NCI-H748 treated with DMSO at 0.1 percent for 48 hours (cell line): ENCODE measurements at regions not wholly inside any gene's neighbourhood (a gene's known extent, or its start where the extent isn't known, plus 50 kb on each side); places are given as distances from the start of the nearest gene placed in this dataset.

ENCODE experiments used
- DNase-seq: peaks from one replicate; lab custom pipeline; 2025; lab: John Stamatoyannopoulos, UW

DNA sequence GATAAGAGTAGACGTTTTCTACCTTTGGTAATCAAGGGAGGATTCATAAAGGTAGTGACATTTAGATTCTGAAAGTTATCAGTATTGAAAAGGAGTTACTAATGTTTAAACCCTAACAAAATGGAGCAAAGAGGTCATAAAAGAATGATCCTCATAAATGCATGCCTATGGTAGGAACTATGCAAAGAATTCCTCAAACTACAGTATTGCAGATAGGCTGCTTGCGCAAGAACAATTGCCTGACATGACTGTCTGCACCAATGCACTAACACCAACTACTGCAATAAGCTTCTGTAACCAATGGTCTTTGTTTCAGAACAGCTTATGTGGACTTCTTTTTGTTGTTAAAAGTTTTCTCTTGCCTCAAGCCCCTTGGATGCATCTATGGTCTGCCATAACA lies 597.3 kb upstream of the ADGRL4 start:
- DNase-seq, result no peak

DNA sequence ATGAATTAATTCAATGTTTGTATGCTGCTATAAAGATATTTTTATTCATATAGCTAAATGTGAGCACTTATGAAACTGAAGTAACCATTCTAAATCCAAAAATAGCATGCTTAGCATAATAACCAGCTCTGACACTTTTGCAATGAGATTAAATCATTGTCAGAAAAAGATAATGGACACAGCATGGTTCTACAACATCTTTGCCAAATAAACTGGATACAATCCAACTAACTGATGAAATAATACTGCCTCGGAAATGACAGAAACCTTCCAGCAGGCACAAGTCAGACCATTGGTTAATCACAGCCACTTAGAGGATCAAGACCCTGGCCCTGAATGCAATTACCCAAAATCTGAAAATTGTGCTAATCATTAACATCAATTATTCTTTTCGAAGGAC lies 592.7 kb upstream of the ADGRL4 start:
- no peak for DNase-seq

DNA sequence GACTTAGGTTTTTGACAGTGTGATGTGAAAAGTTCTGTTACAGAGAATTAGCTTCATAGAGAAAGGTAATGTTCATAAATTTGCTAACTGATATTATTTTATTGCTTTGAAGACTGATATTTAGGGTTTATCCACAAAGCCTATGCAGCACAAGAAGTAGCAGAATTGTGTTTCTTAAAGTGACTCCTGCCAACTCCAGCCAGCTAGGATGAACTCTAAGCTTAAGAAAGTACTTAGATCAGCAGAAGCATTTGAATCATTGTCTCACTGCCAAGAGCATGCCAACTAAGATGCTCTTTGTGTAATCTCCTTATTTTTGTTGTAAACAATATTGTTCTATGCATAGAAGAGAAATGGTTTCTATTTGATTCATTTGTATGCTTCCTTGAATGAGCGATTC lies 589.4 kb upstream of the ADGRL4 start:
- no peak for DNase-seq

DNA sequence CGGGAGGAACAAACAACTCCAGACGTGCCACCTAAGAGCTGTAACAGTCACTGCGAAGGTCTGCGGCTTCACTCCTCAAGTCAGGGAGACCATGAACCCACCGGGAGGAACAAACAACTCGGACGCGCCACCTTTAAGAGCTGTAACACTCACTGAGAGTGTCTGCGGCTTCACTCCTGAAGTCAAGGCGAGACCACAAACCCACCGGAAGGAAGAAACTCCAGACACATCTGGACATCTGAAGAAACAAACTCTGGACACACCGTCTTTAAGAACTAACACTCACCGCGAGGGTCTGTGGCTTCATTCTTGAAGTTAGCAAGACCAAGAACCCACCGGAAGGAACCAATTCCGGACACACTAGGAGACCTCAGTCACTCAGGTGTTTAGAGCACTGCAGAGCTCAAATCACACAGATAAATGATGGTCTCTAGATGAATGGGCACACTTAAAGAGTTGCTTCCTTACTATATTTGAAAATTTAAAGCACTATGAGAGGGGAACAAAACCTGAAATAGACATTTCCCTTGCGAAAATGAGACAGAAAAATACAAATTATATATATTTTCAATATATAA lies 587.7 kb upstream of the ADGRL4 start:
- no peak for DNase-seq

DNA sequence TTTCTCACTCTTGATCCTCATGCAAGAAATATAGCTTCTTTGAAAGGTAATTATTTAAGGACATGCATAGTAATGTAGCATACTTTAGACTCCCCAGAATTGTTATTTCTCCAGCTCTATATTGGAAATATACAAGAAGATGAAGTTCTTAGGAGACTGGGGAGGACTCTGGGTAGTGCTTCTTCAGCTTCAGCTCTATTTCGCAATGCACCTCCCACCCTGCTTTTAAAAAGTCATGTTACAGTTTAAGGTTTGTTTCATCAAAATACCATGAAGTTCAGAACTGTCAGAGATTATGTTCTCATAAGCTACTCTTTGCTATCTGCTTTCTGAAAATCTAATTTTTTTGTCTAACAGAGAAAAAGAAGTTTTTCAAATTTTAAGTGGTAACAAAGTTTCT lies 586.2 kb upstream of the ADGRL4 start:
- DNase-seq, result no peak

DNA sequence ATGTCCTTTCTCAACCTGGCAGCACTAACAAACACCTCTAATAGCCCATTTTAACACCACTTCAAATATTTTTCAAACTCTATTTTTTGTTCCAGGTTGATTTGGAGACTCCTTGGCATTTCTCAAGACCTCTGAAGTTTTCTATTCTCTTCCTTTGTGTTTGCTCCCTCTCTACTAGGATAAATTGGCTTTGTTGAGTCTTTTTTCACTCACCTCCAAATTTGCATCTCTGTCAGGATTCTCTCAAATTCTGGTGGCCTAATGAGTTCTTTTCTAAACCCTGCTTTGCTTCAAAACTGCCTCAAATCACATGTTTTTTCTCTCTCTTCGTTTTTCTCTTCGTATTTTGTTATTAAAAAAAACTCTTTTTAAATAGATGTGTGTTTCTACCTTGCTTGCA lies 582.2 kb upstream of the ADGRL4 start:
- DNase-seq, result no peak

DNA sequence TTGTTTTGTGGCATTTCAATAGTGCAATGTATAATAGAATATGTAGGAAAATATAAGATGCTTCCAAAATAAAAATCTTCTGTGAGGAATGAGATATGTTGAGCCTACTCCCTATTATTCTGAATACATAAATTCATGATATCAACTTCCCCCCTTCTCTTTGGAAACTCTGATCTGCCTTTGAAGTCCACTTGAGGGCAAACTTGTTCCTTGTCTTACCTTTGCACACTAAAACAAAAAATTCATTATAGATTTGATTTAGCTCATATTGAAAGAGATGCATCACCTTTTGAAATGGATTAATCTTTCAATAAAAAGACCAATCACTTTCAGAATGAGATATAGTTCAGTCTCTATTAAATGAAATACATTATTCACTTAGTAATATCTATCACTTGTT lies 580.7 kb upstream of the ADGRL4 start:
- DNase-seq, result no peak

DNA sequence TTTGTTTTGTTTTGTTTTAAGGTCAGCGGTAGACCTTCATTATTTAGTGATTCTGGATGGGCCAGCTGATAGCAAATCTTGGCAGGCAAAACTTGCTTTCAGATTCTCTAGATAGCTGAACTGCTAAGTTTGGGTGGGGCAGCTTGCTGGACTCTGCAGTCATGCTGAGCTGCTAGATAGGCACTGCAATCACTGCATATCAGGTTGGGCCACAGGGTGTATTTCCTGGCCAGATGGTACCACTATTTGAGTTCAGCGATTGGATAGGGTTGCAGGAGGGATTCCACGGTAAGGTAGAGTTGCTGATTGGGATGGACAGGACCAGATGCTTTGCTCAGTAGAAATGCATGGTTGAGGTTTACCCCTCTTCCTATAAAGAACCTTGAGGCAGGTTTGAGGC lies 579.3 kb upstream of the ADGRL4 start:
- DNase-seq, result no peak

DNA sequence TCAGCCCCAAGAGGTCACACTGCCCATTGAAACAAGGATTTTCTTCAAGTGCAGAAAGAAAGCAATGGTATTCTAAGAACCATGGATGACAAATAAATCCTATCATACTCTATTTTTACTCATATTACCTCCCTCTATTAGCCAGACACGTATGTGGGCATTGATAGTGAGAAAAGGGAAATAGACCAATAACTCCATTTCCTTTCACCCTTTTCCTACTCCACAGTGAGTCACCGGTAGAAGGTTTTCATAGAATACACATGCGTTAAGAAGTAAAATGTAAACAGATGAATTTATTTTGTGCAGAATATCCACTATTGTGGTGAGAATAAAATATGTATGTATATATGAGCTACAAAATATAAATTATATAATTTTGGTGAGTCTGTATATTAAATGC lies 568.9 kb upstream of the ADGRL4 start:
- no peak for DNase-seq

DNA sequence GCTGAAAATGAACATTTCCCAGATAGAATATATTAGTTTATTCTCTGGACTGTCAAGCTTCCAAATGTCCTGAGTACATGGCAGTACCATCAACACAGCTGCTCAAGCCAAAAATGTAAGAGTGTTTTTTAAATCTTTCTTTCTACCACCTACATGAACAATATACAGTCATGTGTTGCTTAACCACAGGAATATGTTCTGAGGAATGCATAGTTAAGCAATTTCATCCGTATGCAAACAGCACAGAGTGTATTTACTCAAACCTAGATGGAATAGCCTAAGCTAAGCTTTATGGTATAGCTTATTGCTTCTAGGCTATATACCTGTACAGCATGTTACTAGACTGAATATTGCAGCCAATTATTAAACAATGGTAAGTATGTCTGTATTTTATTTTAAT lies 561.9 kb upstream of the ADGRL4 start:
- no peak for DNase-seq

DNA sequence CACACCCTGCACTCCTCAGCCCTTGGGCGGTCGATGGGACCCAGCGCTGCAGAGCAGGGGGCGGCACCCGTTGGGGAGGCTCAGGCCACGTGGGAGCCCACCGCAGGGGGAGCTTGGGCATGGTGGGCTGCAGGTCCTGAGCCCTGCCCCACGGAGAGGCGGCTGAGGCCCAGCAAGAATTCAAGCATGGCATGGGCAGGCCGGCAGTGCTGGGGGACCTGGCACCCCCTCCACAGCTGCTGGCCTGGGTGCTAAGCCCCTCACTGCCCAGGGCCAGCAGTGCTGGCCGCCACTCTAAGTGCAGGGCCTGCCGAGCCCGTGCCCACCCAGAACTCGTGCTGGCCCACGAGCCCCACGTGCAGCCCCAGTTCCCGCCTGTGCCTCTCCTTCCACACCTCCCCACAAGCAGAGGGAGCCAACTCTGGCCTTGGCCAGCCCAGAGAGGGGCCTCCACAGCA lies 555.0 kb upstream of the ADGRL4 start:
- no peak for DNase-seq

DNA sequence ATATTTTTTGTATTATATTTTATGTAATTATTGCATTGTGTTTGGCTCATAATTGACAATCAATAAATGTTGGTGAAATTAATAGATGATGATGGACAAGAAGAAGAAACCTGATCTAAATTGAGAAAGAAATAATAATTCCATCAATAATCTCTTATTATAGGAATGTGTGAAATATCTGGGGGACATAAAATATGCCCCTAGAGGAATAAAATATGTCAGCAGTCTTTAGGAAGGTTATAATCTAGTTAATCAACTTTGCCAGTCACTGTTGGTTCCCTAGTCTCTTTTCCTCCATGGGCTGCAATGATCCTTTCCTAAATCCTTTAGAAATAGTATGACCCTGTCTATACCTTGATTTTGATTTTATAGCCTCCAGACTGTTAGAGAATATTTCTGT lies 549.7 kb upstream of the ADGRL4 start:
- no peak for DNase-seq

DNA sequence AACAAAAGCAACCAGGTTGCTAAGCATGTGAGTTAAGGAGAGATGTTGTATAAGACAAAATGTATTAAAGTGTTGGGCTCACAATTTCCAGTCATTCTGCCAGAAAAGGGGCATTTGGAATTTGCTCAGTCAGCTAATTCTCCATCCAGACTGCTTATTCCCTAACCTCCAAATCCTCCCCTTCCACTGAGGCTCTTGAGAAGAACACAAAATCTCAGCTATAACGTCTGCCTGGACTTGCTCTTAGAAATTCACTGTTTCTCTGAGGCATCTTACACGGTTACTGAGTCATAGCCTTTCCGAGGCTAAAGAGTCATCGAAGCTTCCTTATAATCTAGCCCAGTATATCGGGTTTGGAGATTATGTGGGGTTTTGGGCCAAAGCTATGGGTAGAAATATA lies 548.2 kb upstream of the ADGRL4 start:
- no peak for DNase-seq

DNA sequence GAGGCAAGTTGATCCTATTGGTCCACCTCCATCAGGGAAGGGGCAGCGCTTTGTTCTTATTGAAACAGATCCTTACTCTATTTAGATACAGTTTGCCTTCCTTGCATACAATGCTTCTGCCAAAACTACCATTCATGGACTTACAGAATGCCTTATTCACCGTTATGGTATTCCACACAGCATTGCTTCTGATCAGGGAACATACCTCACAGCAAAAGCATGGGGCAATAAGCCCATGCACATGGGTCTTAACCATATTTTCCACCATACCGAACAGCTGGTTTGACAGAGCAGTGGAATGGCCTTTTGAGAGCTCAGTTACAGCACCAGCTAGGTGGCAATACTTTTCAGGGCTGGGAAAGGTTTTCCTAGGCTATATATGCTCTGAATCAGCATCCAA lies 544.8 kb upstream of the ADGRL4 start:
- no peak for DNase-seq

DNA sequence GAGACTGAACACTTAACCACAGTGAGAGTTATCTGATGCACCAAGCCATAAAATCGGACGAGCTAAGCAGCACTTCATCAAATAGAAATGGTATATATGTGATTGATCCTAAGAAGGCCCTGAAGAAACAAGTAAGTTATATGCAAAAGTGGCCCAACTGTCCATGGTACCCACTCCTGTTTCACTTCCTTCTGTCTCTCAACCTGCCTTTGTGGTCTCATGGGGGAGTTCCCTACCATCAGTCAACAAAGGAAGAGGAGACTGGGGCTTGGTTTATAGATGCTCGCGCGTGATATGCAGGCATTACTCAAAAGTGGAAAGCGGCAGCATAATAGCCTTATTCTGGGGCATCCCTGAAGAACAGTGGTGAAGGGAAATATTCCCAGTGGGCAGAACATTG lies 543.9 kb upstream of the ADGRL4 start:
- DNase-seq, result no peak

DNA sequence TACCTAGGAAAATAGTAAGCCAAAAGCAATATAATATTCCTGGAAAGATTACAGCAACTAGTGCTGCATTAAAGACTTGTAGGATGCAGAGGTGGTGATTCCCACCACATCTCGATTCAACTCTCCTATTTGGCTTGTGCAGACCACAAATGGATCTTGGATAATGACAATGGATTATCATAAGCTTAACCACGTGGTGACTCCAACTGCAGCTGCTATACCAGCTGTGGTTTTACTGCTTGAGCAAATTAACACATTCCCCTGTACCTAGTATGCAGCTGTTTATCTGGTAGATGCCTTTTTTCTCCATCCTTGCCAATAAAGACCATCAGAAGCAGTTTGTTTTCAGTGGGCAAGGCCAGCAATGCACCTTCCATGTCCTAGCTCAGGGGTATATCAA lies 542.7 kb upstream of the ADGRL4 start:
- DNase-seq, result no peak

DNA sequence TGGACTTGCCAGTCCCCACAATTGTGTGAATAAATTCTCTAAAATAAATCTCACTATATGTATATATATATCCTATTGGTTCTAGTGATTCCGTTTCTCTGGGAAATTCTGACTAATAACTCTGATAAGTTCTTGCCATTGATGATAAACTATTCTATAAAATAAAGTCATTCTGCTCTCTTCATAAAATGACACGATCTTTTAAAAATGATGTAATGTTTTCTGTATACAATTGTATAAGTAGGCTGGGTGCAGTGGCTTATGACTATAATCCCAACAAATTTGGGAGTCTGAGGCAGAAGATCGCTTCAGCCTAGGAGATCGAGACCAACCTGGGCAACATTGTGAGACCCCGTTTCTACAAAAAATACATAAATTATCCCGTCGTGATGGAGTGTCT lies 541.0 kb upstream of the ADGRL4 start:
- no peak for DNase-seq

DNA sequence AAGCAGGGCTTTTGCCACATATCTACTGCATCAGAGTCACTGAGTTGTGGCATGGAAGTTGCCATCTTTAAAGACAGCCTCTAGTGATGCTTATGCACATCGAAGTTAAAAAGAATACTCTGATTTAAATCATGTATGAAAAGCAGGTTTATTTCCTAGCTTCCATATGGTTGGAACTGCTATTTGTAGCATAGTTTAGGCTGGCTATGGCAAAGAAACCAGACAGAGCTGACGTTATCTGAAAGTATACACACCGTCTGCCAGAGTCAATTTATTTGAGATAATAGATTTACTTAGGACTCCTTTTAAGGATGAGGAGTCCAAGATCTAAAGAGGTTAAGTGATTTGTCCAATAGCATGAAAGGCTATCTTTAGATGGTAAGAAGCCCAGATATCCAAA lies 536.9 kb upstream of the ADGRL4 start:
- DNase-seq, result no peak

DNA sequence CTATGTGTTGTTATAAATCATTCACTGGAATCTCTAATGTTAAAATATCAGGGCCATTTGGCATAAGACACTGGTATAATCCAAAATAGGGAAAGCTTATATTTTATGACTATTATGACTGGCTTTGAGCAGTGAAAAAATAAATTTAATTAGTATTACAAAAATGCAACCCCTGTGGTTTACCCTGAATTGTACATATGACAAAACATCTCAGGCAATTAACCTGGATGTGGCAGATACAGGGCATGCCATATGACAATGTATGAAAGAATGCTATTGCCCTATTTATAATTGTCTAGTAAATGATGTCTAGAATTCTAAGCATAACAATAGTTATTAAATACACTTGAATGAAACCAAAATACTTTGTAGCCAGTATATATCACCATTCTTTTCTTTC lies 532.5 kb upstream of the ADGRL4 start:
- no peak for DNase-seq

DNA sequence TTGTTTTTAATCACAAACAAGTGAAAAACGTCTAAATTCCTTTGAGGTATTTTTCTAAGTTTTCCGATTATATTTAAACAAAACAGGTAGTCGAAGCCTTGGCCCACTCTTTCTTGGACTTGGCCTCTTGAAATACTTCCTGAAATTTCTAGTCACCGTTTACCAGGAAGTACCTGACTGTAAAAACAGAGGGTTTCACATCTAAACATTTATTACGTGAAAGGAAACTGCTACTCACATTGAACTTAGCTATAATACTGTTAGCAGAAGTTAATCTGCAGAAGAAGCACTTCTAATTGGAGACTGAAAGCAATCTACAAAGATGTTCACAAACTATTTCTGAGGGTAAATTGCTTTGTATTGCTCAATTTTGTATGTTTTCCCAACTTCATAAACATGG lies 526.0 kb upstream of the ADGRL4 start:
- DNase-seq, result no peak

DNA sequence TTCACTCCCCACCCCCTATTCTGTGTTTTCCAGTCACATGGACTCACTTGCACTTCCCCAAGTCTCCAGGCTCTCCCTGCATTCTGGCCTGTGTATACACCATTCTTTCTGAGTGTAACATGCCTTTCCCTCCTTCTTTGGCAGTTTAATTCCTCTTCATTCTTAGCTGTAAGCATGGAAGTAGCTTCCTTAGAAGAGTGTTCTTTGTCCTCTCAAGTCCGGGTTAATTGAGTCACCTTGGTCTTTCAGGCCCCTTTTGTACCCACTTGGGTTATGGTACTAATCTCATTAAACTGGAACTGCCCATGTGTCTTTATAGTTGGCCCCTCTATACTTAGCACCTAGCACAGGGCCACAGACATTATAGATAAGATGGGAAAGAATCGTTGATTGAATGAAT lies 525.3 kb upstream of the ADGRL4 start:
- DNase-seq, result no peak

DNA sequence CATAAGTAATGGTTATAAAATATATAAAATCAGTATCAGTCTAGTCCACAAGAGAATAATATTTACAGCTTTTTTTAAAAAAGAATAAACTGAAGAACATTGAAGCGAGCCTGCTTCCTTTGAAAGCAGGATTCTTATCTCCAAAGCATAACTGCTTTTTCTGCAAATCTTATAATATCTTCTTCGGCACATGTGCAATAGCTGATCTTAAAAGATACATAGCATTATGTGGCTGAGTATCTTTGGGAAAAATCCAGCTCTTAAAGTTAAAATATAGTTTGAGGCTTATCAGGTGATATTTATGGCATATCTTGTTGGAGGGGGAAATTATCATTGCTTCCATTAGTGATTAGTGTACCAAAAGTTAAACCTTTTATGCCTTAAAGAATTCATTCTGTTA lies 523.9 kb upstream of the ADGRL4 start:
- DNase-seq, result no peak

DNA sequence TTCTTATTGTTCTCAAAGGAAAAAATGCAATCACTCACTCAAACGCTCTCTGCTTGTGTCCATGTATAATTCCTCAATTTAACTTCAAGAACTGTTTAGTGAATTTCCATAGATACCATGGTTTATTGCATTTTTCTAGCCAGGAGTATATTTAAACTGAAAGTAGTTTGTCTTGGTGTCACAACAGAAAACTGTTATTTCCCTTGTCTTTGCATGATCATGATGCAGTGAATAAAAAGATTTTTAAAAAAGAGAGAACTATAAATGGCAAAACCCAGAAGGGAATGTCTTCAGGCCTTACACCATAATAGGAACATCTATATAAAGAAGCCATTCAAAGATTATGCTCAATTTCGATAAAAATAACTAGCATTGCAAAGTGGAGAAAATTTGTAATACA lies 523.5 kb upstream of the ADGRL4 start:
- no peak for DNase-seq

DNA sequence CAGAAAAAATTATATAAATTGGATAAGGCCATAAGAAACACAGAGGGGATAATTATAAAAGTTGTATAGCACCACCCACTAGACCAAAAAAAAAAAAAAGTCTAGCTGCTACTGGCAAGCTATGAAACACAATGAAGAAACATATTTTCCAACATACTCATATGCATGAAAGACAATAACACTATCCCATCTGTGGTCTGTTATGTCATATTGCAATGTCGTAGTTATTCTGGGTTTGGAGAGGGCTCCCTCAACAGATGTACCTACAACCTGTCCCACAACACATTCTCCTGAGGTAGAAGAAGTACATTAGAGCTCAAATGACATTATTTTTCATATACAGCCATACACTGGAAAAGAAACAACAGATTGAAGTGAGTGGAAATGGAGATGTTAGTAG lies 517.6 kb upstream of the ADGRL4 start:
- no peak for DNase-seq
